Activated naive CD4-positive, alpha-beta T cell treated with anti-CD3 and anti-CD28 coated beads, Interleukin-2, amount 50 U/mL, for 72 hours (primary cell): ENCODE measurements at regions not wholly inside any gene's neighbourhood (a gene's known extent, or its start where the extent isn't known, plus 50 kb on each side); places are given as distances from the start of the nearest gene placed in this dataset.

Experiments used
- ATAC-seq, 2 donors: fragments of 150-1000 bp; cut with Tn5 transposase; 2 replicates each; pipeline ENCODE4 v1.10.0; 2021; ENCODE audit warnings: mild to moderate bottlenecking in 2 of 2, moderate library complexity in 2 of 2
- DNase-seq, 2 donors: peaks; one replicate each; pipeline ENCODE4 v3.0.0; 2021 to 2022; ENCODE audit warnings: low spot score in 2 of 2
- H3K27ac Mint-ChIP-seq, 2 donors: one replicate each; pipeline ENCODE4 v1.8.0; 2022; ENCODE audit warnings: mild to moderate bottlenecking in 2 of 2, mixed read lengths in 2 of 2
- H3K36me3 Mint-ChIP-seq, 2 donors: one replicate each; pipeline ENCODE4 v1.8.0; 2022; ENCODE audit warnings: mixed read lengths in 2 of 2
- H3K9me3 Mint-ChIP-seq, 2 donors: one replicate each; pipeline ENCODE4 v1.8.0; 2022; ENCODE audit warnings: mixed read lengths in 2 of 2

- no peak for DNase-seq
- no peak overlapping the region for H3K27ac Mint-ChIP-seq
- no peaks in the 10 kb centered on the region for H3K36me3 Mint-ChIP-seq
- ATAC-seq: no peak
- peaks cover 9 to 11% of the 10 kb centered on the region in 2 donors for H3K9me3 Mint-ChIP-seq
Observed at GRCh38 chr3:82293867-82294266, 532.4 kb upstream of the GBE1 start.

- Mint-ChIP-seq H3K36me3 (no peaks in the 10 kb centered on the region), H3K9me3 (peaks cover 14 to 15% of the 10 kb centered on the region in 2 donors), H3K27ac (no peak overlapping the region)
- DNase-seq: no peak
- no peak for ATAC-seq
Observed at GRCh38 chr3:82293435-82293834, 532.0 kb upstream of the GBE1 start.

GRCh38 chr3:82287562-82287961 lies 526.1 kb upstream of the GBE1 start:
- H3K36me3 Mint-ChIP-seq: peaks cover 0 to 7% of the 10 kb centered on the region in 2 donors
- ATAC-seq (no peak), DNase-seq (no peak)
- no peak overlapping the region for H3K27ac Mint-ChIP-seq
- H3K9me3 Mint-ChIP-seq: peaks cover 27 to 33% of the 10 kb centered on the region in 2 donors

GRCh38 chr3:82281205-82281604 lies 519.8 kb upstream of the GBE1 start:
- no peak for ATAC-seq
- Mint-ChIP-seq H3K36me3 (no peaks in the 10 kb centered on the region), H3K27ac (no peak overlapping the region), H3K9me3 (peaks cover 6 to 13% of the 10 kb centered on the region in 2 donors)
- no peak for DNase-seq

- no peak overlapping the region for H3K27ac Mint-ChIP-seq
- ATAC-seq (no peak), DNase-seq (no peak)
- peaks cover 0 to 6% of the 10 kb centered on the region in 2 donors for H3K36me3 Mint-ChIP-seq
- H3K9me3 Mint-ChIP-seq: peaks cover 13 to 20% of the 10 kb centered on the region in 2 donors
Observed at GRCh38 chr3:82276992-82277391, 515.5 kb upstream of the GBE1 start.

GRCh38 chr3:82274897-82275296 lies 513.5 kb upstream of the GBE1 start:
- ATAC-seq: no peak
- Mint-ChIP-seq H3K36me3 (peaks cover 0 to 12% of the 10 kb centered on the region in 2 donors), H3K9me3 (peaks cover 25 to 40% of the 10 kb centered on the region in 2 donors), H3K27ac (no peak overlapping the region)
- no peak for DNase-seq

- H3K36me3 Mint-ChIP-seq: no peaks in the 10 kb centered on the region
Observed at GRCh38 chr3:82265747-82266146, 504.3 kb upstream of the GBE1 start.

GRCh38 chr3:82262193-82262592 lies 500.7 kb upstream of the GBE1 start:
- no peaks in the 10 kb centered on the region for H3K36me3 Mint-ChIP-seq
- no peak overlapping the region for H3K27ac Mint-ChIP-seq
- no peak for ATAC-seq
- DNase-seq: no peak
- H3K9me3 Mint-ChIP-seq: peaks cover 11 to 27% of the 10 kb centered on the region in 2 donors

More at GRCh38 chr3:82265747-82266146, 504.3 kb upstream of the GBE1 start:
- no peak for ATAC-seq
- Mint-ChIP-seq H3K9me3 (peaks cover 22 to 25% of the 10 kb centered on the region in 2 donors), H3K27ac (no peak overlapping the region)
- no peak for DNase-seq

- Mint-ChIP-seq H3K36me3 (no peaks in the 10 kb centered on the region), H3K27ac (no peak overlapping the region), H3K9me3 (peaks cover 11 to 27% of the 10 kb centered on the region in 2 donors)
- ATAC-seq: no peak
- no peak for DNase-seq
Observed at GRCh38 chr3:82261637-82262036, 500.2 kb upstream of the GBE1 start.

- no peak for ATAC-seq
- Mint-ChIP-seq H3K36me3 (no peaks in the 10 kb centered on the region), H3K9me3 (peaks cover 11 to 27% of the 10 kb centered on the region in 2 donors), H3K27ac (no peak overlapping the region)
- DNase-seq: no peak
Observed at GRCh38 chr3:82261013-82261412, 499.6 kb upstream of the GBE1 start.

GRCh38 chr3:82259994-82260393 lies 498.5 kb upstream of the GBE1 start:
- Mint-ChIP-seq H3K27ac (no peak overlapping the region), H3K9me3 (peaks cover 11 to 22% of the 10 kb centered on the region in 2 donors), H3K36me3 (no peaks in the 10 kb centered on the region)
- DNase-seq: no peak
- ATAC-seq: no peak

- Mint-ChIP-seq H3K27ac (no peak overlapping the region), H3K36me3 (no peaks in the 10 kb centered on the region), H3K9me3 (peaks cover 3 to 16% of the 10 kb centered on the region in 2 donors)
- DNase-seq: no peak
- no peak for ATAC-seq
Observed at GRCh38 chr3:82240322-82240721, 478.9 kb upstream of the GBE1 start.

GRCh38 chr3:82236257-82236656 lies 474.8 kb upstream of the GBE1 start:
- Mint-ChIP-seq H3K36me3 (no peaks in the 10 kb centered on the region), H3K27ac (no peak overlapping the region), H3K9me3 (peaks cover 0 to 3% of the 10 kb centered on the region in 2 donors)
- no peak for DNase-seq
- ATAC-seq: no peak

- DNase-seq (no peak), ATAC-seq (peak; percentile 70 to 88)
- peaks cover 0 to 4% of the 10 kb centered on the region in 2 donors for H3K9me3 Mint-ChIP-seq
- peaks cover 0 to 4% of the 10 kb centered on the region in 2 donors for H3K36me3 Mint-ChIP-seq
- no peak overlapping the region for H3K27ac Mint-ChIP-seq
Observed at GRCh38 chr3:82229397-82229796, 468.0 kb upstream of the GBE1 start.

- H3K9me3 Mint-ChIP-seq: peaks cover 6 to 12% of the 10 kb centered on the region in 2 donors
- DNase-seq (no peak), ATAC-seq (no peak)
- peaks cover 0 to 9% of the 10 kb centered on the region in 2 donors for H3K36me3 Mint-ChIP-seq
- no peak overlapping the region for H3K27ac Mint-ChIP-seq
Observed at GRCh38 chr3:82224661-82225060, 463.2 kb upstream of the GBE1 start.

GRCh38 chr3:82222401-82222800 lies 461.0 kb upstream of the GBE1 start:
- DNase-seq: no peak
- H3K27ac Mint-ChIP-seq: no peak overlapping the region

GRCh38 chr3:82217571-82217970 lies 456.1 kb upstream of the GBE1 start:
- DNase-seq (no peak), ATAC-seq (no peak)
- no peak overlapping the region for H3K27ac Mint-ChIP-seq
- H3K36me3 Mint-ChIP-seq: no peaks in the 10 kb centered on the region
- peaks cover 3 to 9% of the 10 kb centered on the region in 2 donors for H3K9me3 Mint-ChIP-seq

More at GRCh38 chr3:82222401-82222800, 461.0 kb upstream of the GBE1 start:
- Mint-ChIP-seq H3K9me3 (peaks cover 7 to 12% of the 10 kb centered on the region in 2 donors), H3K36me3 (peaks cover 0 to 9% of the 10 kb centered on the region in 2 donors)
- ATAC-seq: no peak

GRCh38 chr3:82208002-82208710 lies 446.7 kb upstream of the GBE1 start:
- peaks cover 11 to 21% of the 10 kb centered on the region in 2 donors for H3K9me3 Mint-ChIP-seq
- peaks cover 0 to 4% of the 10 kb centered on the region in 2 donors for H3K36me3 Mint-ChIP-seq
- DNase-seq (no peak), ATAC-seq (no peak)
- H3K27ac Mint-ChIP-seq: no peak overlapping the region
